Activated CD4-positive, alpha-beta T cell treated with anti-CD3 and anti-CD28 coated beads for 4 hours (primary cell): ENCODE measurements at regions not wholly inside any gene's neighbourhood (a gene's known extent, or its start where the extent isn't known, plus 50 kb on each side); places are given as distances from the start of the nearest gene placed in this dataset.
"Not testable (repeated sequence)": the region's sequence is repeated elsewhere in the genome, so short reads cannot be mapped to it uniquely, and the experiment has no call there.

Source experiments
- DNase-seq, 2 donors: peaks; one replicate each; pipeline ENCODE4 v3.0.0-alpha.2; 2020

DNA sequence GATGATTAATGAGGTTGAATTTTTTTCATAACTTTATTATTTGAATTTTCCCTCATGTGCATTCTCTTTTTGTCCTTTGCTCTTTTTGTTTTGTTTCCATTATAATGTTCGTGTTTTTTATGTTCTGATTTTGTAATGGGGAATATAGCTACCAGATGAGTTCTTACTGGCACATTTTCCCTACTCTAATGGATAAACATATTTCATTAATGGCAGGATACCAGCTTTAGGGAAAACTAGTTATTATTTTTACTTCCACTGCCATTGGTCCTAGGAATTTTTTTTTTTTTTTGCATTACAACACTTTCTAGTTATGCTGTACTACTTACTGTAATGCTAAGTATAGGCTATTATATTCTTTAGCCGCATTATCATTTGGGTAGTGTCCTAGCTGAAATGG lies 286.3 kb downstream of the SPRY1 start:
- DNase-seq, result no peak

DNA sequence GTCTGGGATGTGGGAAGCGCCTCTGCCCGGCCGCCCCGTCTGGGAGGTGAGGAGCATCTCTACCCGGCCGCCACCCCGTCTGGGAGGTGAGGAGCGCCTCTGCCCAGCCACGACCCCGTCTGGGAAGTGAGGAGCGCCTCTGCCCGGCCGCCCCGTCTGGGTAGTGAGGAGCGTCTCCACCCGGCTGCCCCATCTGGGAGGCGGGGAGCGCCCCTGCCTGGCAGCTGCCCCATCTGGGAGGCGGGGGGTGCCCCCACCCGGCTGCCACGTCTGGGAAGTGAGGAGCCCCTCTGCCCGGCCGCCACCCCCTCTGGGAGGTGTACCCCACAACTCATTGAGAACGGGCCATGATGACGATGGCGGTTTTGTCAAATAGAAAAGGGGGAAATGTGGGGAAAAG lies 288.3 kb downstream of the SPRY1 start:
- not testable (repeated sequence) for DNase-seq

DNA sequence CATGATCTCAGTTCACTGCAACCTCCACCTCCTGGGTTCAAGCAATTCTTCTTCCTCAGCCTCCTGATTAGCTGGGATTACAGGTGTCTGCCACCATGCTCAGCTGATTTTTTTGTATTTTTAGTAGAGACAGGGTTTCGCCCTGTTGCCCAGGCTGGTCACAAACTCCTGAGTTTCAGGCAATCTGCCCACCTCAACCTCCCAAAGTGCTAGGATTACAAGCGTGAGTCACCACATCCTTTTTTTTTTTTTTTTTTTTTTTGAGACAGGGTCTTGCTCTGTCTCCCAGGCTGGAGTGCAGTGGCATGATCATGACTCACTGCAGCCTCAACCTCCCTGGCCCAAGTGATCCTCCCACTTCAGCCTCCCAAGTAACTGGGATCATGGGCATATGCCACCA lies 298.9 kb downstream of the SPRY1 start:
- not testable (repeated sequence) for DNase-seq

DNA sequence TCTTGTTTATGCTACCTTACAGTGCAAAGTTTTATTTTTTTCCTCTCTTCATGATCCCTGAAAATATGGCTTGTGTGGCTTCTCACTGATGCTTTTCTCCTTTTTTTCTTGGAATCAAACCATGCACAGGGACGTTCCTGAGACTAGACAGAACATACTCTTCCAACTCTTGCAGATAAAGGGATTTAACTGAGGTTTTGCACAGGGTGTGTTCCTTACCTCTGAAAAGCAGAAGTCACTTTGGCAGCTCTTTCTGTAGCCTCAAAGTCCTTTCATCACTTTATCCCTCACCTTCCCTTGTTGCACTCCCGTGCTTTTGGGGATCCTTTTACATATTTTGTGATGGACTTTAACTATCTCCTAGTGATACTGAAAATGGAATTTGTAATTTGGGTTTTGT lies 300.1 kb downstream of the SPRY1 start:
- no peak for DNase-seq

DNA sequence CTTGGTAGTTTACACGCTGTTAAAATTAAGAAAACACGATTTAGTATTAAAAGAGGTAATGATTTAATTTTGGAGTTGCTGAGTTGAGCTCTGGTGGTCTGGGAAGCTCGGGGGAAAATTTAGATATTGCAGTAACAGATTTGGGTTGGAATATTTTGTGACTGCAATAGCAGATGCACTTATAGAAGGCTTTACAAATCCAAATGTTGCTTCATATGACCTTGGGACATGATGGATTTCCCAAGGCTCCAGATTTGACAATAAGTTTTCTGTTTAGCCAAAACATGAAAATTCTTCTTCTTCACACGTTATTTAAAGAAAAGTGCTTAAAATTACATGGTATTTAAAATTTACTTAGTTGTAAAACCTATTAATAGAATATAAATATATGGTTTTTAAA lies 302.0 kb downstream of the SPRY1 start:
- no peak for DNase-seq

DNA sequence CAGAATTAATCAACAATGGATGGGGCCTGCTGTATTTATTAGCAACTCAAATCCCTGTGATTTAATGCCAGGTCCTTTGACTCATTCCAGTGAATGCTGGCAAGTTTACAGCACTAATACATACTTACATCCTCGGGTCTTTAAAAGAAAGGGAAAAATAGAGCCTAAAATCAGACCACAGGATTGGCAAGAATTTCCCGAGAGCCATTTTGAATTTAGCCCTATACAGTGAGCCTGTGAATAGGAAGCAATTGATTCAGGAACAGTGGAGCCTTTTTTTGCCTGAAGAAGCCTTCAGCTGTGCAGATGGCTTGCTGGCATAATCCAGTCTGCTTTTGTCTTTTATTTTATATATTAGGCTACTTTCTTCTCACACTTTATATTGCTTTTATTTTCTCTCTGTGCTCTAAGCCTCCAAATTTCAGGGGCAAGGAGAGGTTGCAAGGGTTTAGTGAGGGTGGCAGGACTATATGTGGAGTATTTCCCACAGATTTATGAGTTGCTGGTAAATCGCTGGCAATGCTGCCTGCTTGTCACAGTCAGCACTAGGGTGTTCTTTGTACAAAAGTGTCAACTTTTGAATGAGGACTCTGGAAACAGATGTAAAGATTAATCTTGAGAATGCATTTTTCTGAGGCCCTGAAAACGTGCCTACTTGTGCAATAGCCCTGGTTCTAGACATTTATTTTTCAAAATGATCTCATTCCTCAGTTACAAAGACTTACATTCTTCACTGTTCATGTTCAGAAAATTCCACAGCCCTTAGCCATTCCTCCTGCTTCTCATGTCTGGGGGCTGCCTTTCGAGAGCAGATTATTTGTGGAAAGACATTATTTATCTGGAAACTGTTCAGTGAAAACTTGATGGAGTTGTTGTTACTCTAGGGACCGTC lies 303.5 kb downstream of the SPRY1 start:
- DNase-seq, result no peak

DNA sequence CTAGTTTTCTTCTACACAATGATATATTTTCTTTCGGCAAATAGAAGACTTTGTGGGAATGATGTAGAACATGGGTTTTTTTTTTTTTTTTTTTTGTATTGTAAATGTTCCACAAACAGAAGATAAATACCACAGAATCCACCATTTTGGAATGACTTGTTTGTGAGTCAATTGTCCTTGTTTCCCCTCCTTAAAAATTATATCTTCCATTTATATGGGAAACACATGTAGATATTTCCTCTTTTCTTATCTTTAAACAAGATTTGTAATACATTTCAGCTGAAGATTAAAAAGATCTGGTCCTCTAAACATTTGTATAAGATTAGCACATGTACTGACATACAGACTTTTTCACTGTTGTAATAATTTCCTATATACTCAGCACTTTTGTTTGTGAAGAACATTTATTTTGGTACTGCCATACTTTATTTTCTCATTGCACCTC lies 304.6 kb downstream of the SPRY1 start:
- DNase-seq, result no peak

DNA sequence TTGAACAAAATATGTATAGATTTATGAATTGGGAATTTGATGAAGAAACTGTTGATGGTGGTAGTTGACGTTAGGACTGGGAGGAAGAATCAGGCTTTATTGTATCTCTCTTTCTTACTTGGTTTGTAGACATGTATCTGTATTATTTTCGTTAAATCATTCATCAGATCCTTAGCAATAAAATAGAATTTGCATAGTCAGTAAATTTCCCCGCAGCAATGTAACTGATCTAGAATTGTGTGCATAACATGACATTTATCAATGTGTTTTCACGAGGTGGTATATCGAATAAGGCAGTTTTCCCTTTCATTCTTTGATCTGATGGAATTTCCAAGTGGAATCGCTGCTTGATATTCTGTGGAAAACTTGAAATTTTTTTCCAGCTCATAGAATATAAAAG lies 308.8 kb downstream of the SPRY1 start:
- no peak for DNase-seq

DNA sequence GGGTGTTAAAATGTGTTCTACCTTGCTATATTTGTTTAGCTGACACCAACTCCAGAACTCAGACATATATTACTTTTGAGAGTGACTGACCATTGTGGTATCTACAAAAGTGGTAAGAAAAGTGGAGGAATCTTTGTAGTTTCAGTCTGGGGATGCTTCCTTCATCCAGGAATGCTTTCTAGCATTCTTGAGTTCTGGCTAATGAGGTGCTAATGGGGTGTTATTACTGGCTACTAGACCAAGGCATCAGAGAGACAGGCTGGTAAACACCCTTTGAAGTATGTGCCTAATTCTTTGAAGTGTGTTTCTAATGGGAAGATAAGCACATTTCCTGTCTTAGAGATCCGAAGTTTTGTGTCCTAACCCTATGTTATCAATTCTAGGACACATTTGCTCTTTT lies 310.4 kb downstream of the SPRY1 start:
- no peak for DNase-seq

DNA sequence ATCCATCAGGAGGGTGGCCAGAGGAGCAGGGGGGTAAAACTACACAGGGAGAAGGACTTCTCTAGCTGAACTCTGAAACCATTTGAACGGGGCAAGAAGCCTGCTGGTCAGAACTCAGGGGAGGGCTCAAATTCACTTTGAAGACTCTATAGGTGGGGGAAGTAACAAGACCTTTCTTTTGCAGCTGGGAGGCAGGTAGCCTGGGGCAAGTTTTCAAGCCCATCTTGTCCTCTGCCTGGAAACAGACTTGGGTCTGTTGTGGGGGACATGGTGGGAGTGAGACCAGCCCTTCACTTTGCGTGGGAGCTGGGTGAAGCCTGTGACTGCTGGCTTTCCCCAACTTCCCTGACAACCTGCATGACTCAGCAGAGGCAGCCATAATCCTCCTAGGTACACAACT lies 312.3 kb downstream of the SPRY1 start:
- DNase-seq, result no peak

DNA sequence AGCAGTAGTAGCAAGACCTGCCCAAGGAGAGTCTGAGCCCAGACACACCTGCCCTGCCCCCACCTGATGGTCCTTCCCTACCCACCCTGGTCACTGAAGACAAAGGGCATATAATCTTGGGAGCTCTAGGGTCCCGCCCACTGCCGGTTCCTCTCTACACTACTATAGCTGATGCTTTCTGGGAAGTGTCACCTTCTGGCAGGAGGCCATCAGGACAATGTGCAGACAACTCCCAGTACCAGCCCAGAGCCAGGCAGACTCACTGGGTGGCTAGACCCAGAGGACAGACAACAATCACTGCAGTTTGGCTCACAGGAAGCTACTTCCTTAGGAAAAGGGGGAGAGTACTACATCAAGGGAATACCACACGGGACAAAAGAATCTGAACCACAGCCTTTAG lies 312.7 kb downstream of the SPRY1 start:
- DNase-seq, result no peak

DNA sequence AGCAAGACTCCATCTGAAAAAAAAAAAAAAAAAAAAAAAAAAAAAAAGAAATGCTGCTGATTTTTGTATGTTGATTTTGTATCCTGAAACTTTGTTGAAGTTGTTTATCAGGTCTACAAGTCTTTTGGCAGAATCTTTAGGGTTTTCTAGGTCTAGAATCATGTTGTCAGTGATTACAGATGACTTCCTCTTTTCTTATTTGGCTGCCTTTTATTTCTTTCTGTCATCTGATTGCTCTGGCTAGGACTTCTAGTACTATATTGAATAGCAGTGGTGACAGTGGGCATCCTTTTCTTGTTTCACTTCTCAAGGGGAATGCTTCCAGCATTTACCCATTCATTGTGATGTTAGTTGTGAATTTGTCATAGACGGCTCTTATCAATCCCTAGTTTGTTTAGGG lies 334.4 kb downstream of the SPRY1 start:
- no peak for DNase-seq

DNA sequence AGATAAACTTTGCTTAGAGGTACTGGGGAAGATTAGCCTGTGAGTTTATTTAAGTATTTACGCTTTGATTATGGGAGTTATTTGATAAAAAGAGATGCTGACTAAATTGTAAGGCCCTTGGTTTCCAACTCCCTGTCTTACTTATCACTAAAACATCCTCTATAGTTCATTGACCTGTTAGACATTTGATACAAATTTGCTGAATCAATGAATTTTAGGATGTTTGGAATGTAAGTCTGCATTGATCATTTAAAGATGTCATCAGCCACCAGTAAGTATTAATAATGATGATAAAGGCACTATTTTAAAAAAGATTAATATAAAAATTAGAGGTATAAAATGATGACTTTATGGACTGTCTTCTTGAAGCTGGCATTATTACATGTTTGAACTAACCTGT lies 340.6 kb downstream of the SPRY1 start:
- DNase-seq, result no peak

DNA sequence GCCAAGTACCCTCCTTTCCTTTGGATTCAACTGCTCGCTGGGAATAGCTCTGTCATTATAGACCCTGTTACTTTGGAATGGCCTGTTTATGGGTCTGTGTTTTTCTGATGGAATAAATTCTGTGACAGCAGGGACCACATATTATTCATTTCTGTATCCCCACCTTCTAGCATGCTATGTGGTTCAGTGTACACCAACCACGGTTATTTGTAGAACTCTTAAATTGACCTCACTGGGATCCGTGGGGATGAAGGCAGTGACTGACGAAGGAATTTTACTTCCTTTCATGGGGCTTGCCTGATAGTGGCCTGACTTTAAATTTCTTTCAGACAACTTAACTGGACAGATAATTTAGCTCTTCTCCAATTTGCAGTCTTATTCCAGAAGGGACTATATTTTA lies 343.2 kb downstream of the SPRY1 start:
- no peak for DNase-seq

DNA sequence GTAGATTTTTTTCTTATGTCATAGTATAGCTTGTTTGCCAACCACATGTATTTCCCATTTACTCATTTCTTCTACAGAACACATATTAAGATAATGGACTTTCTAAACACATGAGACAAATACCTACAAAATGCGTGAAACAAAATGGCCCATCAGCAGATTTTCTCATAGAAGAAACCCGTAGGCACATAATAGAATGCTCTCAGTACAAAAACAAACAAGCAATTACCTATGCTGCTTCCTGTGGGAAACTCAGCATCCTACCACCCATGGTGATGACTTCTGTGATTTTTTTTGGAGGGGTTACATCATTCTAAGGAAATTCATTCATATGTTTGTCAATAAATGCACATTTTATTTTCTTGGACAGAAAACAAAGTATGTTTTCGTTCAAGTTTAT lies 343.6 kb downstream of the SPRY1 start:
- no peak for DNase-seq

DNA sequence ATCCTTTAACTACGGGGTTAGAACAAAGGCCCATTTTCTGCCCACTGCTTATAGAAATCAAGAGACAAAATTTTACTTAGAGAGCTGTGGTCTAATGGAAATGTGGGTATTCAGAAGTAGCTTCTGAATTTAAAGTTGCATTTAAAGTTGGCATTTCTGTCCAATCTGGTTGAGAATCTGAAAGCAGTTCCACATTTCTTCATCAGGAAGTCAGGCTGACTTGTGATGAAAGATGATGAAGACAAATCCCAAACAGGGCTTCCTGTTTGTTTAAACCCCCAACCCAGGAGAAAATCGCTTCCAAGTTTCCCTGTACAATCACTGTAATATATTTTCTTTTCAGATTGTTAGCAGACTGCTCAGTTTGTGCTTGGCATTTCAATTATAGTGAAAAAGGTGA lies 345.3 kb downstream of the SPRY1 start:
- DNase-seq, result no peak

DNA sequence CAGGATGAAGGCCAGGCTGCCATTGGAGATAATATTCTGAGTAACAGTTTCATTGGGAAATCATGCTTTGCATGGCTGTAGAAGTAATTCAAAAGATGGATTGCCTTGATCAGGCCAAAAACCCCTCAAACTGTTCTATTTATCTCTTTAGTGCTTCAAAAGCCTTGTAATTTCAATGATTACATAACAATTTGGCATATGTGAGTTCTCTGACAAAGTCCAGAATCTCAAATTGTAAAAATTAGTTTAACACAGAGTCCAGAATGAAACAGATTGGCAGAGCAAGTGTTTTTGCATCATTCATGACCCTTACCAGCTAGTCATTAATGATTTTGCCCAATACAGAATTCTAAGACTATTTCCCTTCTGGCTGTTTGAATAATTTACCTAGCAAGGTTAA lies 347.3 kb downstream of the SPRY1 start:
- DNase-seq, result no peak

DNA sequence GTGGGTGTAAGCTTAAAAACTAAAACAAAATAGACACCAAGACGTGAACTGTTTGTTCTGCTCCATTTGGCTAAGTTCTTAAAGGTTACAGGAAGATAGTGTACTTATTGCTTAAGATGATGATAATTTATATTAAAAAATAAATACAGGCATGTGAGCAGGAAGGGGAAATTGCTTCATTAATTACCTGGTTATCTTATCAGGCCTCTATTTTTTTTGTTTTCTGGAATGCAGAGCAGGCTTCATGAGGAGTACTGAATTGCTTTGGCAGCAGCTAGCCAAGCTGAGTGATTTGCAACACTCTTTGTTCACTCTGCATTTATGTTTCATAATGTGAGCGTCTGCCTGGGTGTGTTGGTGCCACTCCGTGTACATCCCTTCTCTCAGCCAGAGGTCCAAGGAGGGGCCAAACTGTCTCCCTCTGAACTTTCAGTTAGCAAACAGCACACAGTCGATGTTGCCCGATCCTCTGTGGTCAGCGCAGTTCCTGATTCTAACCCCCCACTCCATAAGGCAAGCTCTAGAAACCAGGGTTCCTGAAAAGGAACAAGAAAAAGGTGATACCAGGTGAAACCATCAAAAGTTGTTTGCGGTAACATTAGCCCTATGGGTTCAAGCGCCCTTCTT lies 348.2 kb downstream of the SPRY1 start:
- no peak for DNase-seq

DNA sequence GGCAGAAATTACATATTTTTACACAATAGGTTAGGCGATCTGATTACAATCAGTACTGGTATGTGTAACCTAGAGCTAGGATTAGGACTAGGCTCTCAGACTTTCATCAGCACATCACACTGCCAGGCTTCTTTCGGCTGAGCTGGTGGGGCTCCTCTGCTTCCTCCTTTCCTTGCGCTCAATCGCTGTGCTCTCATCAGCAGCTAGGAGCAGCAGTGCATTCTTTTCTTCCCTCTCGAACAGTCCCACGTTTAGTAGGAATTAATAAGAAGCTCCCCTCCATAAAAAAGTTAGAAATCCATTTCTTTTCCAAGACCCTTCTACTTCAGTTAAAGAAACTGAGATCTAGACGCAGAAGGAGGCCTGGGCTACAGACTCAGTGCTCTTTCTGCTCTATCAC lies 350.4 kb downstream of the SPRY1 start:
- no peak for DNase-seq

DNA sequence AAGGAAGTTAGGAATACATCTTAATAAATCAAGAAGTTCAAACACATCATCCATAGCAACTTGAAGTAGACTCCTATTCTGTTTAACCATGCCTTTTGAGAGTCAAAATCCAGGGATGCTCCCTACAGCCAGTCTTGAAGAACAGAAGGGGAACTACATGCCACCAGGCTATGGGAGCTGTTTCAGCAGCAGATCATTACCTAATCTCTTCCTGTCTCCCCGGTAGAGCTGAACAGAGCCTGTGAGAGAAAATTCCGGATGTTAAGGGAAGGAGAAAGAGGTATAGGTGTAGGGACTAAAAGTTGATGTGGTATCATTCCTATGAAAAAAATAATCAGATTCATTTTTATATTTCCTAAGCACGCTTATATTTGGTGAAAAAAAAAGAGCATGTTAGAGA lies 352.2 kb downstream of the SPRY1 start:
- no peak for DNase-seq

DNA sequence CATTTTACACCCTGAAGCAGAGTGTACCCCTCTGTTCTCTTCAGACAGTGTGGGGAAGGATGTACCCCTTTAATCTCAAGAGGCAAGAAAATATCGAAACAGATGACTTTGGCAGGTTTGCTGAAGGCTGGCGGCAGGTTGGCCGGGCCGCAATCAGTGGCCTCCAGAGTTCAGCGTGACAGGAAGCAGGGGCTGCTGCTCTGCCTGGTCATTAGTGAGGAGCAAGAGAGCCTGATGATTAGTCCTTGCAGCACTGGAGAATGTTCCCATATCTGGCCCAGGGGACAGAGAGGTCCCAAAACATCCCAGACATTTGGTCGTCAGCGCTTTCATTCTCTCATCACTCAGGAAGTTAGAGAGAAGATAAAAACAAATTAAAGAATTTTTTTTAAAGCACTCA lies 352.8 kb downstream of the SPRY1 start:
- no peak for DNase-seq

DNA sequence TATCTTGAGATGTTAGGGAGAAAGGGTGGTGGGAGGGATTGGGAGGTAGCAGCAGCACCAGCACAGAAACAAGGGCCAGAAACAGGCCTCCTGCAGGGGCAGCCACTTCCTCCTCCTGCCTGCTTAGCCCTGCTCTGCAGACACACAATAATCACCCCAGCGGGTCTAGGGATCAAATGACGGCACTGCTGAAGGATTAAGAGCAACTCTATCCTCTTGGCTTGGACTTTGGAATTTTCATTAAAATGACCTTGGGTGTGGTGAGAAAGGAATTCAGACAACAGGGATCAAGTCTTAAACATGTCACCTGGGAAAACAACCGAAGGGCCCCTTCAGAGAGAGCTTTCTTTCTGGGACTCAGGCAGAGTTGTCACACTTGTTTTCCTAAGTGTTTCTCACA lies 353.4 kb downstream of the SPRY1 start:
- no peak for DNase-seq

DNA sequence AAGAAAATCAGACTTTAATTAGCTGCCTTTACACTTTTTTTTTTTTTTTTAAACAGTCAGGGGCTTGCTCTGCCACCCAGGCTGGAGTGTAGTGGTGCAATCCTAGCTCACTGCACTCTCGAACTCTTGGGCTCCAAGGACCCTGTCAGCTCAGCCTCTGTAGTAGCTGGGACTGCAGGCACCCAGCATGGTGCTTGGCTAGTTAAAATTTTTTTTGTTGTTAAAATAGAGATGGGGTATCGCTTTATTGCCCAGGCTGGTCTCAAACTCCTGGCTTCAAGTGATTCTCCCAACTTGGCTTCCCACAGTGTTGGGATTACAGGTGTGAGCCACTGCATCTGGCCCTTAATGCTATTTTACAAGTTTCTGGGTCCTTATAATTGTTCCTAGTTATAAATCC lies 359.1 kb downstream of the SPRY1 start:
- DNase-seq, result no peak

DNA sequence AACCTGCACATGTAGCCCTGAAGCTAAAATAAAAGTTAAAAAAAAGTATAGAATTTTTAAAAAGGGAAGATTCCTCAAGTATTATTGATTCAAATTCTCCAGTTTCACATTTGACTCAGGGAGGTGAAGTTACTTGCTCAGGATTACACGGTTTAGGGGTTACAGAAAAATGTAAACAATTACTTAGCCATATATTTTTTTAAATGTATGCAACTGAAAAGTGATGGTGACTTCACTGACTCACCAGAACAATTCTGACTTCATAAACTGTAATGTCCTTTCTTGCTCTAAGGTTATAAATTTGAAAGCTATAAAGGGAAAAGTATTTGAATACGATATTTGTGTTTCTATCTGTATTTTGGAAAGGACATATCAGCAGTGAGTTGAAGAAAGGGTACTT lies 371.2 kb downstream of the SPRY1 start:
- no peak for DNase-seq

DNA sequence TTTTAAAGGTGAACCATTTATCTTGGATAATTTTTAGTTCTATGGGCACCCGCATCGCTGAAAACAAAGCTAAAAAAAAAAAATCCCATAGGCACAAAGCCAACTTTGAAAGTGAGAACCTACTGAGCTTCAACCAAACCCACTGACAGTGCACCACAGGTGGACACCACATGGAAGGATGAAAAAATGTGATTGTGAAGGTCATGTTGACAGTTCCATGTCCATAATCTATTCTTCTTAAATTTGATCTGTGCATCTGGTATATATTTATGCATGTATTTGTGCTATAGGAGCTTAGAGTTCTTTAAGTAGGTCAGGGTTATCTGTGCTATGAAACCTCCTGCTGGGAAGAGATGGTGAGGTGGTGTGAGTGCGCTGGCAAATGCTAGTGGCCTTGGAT lies 374.3 kb downstream of the SPRY1 start:
- no peak for DNase-seq
